CD14-positive monocyte (primary cell): ENCODE measurements at regions not wholly inside any gene's neighbourhood (a gene's known extent, or its start where the extent isn't known, plus 50 kb on each side); places are given as distances from the start of the nearest gene placed in this dataset.

Experiments
- DNase-seq, 3 donors: peaks; one replicate each; pipeline ENCODE4 v3.0.0-alpha.2; 2011 to 2022
- H2AFZ ChIP-seq: 2 replicates; pipeline ENCODE4 v1.6.0; 2012; ENCODE audit warnings: mild to moderate bottlenecking, low read depth, low read length, inconsistent platforms; ENCODE audit not compliant: insufficient read depth, poor library complexity, severe bottlenecking
- H3K27ac ChIP-seq, 2 donors: 1 replicate in 1 of 2; 2 replicates in 1 of 2; pipeline ENCODE4 v1.5.1; 2012 to 2013; ENCODE audit warnings: low read length in 2 of 2, control low read depth in 1 of 2, inconsistent platforms in 1 of 2, low read depth in 1 of 2, mild to moderate bottlenecking in 1 of 2
- H3K27me3 ChIP-seq, 2 donors: one replicate each; pipeline versions ENCODE4 v1.6.0 to v1.6.1; 2011 to 2013; ENCODE audit warnings: low read length in 2 of 2; ENCODE audit not compliant: control insufficient read depth in 2 of 2, insufficient read depth in 2 of 2
- H3K36me3 ChIP-seq, 2 donors: replicated peaks in 1 of 2; 1 replicate in 1 of 2; 2 replicates in 1 of 2; pipeline versions ENCODE4 v1.5.1 to v1.6.1; 2012 to 2013; ENCODE audit warnings: low read length in 2 of 2, control low read depth in 1 of 2, inconsistent platforms in 1 of 2, mild to moderate bottlenecking in 1 of 2; ENCODE audit not compliant: insufficient read depth in 2 of 2, control insufficient read depth in 1 of 2
- H3K4me1 ChIP-seq, 2 donors: 1 replicate in 1 of 2; 2 replicates in 1 of 2; pipeline versions ENCODE4 v1.5.1 to v1.6.1; 2012 to 2013; ENCODE audit warnings: low read length in 2 of 2, control low read depth in 1 of 2, inconsistent platforms in 1 of 2, mild to moderate bottlenecking in 1 of 2, moderate library complexity in 1 of 2; ENCODE audit not compliant: insufficient read depth in 2 of 2, control insufficient read depth in 1 of 2
- H3K4me2 ChIP-seq: replicated peaks from 2 replicates; pipeline ENCODE3; 2012; ENCODE audit warnings: low read length, moderate library complexity, mild to moderate bottlenecking; ENCODE audit not compliant: poor library complexity, severe bottlenecking; ENCODE audit errors: extremely low read depth
- H3K4me3 ChIP-seq, 3 experiments: fragments of 200-600 bp in 1 of 3; sonication (generic) in 1 of 3; replicated peaks in 1 of 3; 1 replicate in 2 of 3; 2 replicates in 1 of 3; pipeline ENCODE4 v1.5.1; 2011 to 2013; ENCODE audit warnings: low read length in 3 of 3, mild to moderate bottlenecking in 3 of 3, control low read depth in 2 of 3, low read depth in 2 of 3, inconsistent platforms in 1 of 3, moderate library complexity in 1 of 3
- H3K79me2 ChIP-seq: 2 replicates; pipeline ENCODE4 v1.6.0; 2012; ENCODE audit warnings: mild to moderate bottlenecking, control low read depth, inconsistent platforms, low read length, moderate library complexity; ENCODE audit not compliant: insufficient read depth
- H3K9ac ChIP-seq: 2 replicates; pipeline ENCODE4 v1.6.0; 2017; ENCODE audit warnings: low read length, mild to moderate bottlenecking; ENCODE audit not compliant: insufficient read depth, poor library complexity, severe bottlenecking
- H3K9me3 ChIP-seq, 2 donors: replicated peaks in 1 of 2; 1 replicate in 1 of 2; 2 replicates in 1 of 2; pipeline versions ENCODE4 v1.5.1 to v1.6.1; 2012 to 2013; ENCODE audit warnings: low read length in 2 of 2, control low read depth in 1 of 2; ENCODE audit not compliant: control insufficient read depth in 1 of 2, insufficient read depth in 1 of 2
- H4K20me1 ChIP-seq: 2 replicates; pipeline ENCODE4 v1.6.0; 2012; ENCODE audit warnings: mild to moderate bottlenecking, low read length, control low read depth, moderate library complexity; ENCODE audit not compliant: insufficient read depth
- H3K27ac Mint-ChIP-seq, 7 donors: one replicate each; pipeline ENCODE4 v1.8.0; 2020; ENCODE audit warnings: mild to moderate bottlenecking in 7 of 7, mixed read lengths in 7 of 7, moderate library complexity in 6 of 7, inconsistent platforms in 2 of 7
- H3K27me3 Mint-ChIP-seq, 3 donors: one replicate each; pipeline ENCODE4 v1.8.0; 2021 to 2022; ENCODE audit warnings: low read depth in 3 of 3, mild to moderate bottlenecking in 3 of 3, mixed read lengths in 3 of 3, moderate library complexity in 3 of 3, inconsistent platforms in 1 of 3
- H3K36me3 Mint-ChIP-seq, 2 donors: one replicate each; pipeline ENCODE4 v1.8.0; 2020; ENCODE audit warnings: mixed read lengths in 2 of 2, inconsistent platforms in 1 of 2, mild to moderate bottlenecking in 1 of 2
- H3K4me1 Mint-ChIP-seq: one replicate; pipeline ENCODE4 v1.8.0; 2020; ENCODE audit warnings: mild to moderate bottlenecking, mixed read lengths
- H3K4me3 Mint-ChIP-seq, 2 donors: one replicate each; pipeline ENCODE4 v1.8.0; 2020; ENCODE audit warnings: mild to moderate bottlenecking in 2 of 2, mixed read lengths in 2 of 2, moderate library complexity in 1 of 2
- H3K9me3 Mint-ChIP-seq, 7 donors: one replicate each; pipeline ENCODE4 v1.8.0; 2020 to 2022; ENCODE audit warnings: mixed read lengths in 7 of 7, mild to moderate bottlenecking in 6 of 7, moderate library complexity in 6 of 7, inconsistent platforms in 2 of 7
- WGBS: methylation state at CpG from one replicate; pipeline ENCODE4 v1.1.5; 2013; ENCODE audit warnings: missing lambda C conversion rate; ENCODE audit not compliant: insufficient coverage; 5-methylcytosine and 5-hydroxymethylcytosine counted together
- intact Hi-C, 2 donors: fragments of 100-400 bp; cut with micrococcal nuclease; formaldehyde crosslinking; loops; one replicate each; pipeline versions ENCODE4 v1.15.0 to v1.15.1; 2023
- TF ChIP-seq, protein P1 (sequence below): fragments of 200-600 bp; IDR thresholded peaks from one replicate; pipeline ENCODE4 v1.8.0; 2022; ENCODE audit warnings: antibody characterized with exemption, mild to moderate bottlenecking

DNA sequence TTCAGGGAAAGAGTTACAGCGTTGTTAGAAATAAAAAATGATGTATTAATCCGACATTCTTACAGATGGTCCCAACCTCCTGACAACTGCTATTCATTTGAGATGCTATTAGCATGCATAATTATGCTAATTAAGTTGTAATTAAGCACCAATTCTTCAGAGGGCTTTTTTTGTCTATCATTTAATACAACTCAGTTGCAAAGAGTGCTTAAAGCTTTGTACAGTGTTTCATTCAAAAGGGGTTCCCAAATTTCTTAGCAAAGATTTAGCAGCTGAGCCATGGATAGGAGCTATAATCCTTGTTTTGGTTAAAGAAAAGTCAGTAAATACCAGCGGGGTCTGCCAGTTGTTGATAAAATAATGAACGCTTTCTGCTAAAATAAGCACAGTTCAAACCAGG, 150.7 kb upstream of the DYNLRB2 start:
- no peaks in the 10 kb centered on the region for H3K27me3 ChIP-seq
- Mint-ChIP-seq H3K4me3 (no peak overlapping the region), H3K9me3 (peaks cover 0 to 3% (median 0%) of the 10 kb centered on the region in 7 donors), H3K36me3 (no peaks in the 10 kb centered on the region), H3K4me1 (no peaks in the 10 kb centered on the region), H3K27ac (no peak overlapping the region), H3K27me3 (peaks cover 0 to 2% (median 2%) of the 10 kb centered on the region in 3 donors)
- no peaks in the 10 kb centered on the region for H3K36me3 ChIP-seq
- no peak for DNase-seq
- H3K9me3 ChIP-seq = peaks cover 0 to under 1% of the 10 kb centered on the region in 2 donors
- H2AFZ ChIP-seq = no peak overlapping the region
- no peaks in the 10 kb centered on the region for H3K4me1 ChIP-seq
- H3K4me3 ChIP-seq = no peak overlapping the region
- intact Hi-C loops = no loop called here
- 100% methylated on average over 1 of the region's 4 CpGs for whole genome bisulfite sequencing
- no peaks in the 10 kb centered on the region for H3K79me2 ChIP-seq
- no peaks in the 10 kb centered on the region for H4K20me1 ChIP-seq
- H3K27ac ChIP-seq = no peak overlapping the region
- no peak overlapping the region for H3K9ac ChIP-seq
- no peak overlapping the region for H3K4me2 ChIP-seq
- TF ChIP-seq, protein P1, sequence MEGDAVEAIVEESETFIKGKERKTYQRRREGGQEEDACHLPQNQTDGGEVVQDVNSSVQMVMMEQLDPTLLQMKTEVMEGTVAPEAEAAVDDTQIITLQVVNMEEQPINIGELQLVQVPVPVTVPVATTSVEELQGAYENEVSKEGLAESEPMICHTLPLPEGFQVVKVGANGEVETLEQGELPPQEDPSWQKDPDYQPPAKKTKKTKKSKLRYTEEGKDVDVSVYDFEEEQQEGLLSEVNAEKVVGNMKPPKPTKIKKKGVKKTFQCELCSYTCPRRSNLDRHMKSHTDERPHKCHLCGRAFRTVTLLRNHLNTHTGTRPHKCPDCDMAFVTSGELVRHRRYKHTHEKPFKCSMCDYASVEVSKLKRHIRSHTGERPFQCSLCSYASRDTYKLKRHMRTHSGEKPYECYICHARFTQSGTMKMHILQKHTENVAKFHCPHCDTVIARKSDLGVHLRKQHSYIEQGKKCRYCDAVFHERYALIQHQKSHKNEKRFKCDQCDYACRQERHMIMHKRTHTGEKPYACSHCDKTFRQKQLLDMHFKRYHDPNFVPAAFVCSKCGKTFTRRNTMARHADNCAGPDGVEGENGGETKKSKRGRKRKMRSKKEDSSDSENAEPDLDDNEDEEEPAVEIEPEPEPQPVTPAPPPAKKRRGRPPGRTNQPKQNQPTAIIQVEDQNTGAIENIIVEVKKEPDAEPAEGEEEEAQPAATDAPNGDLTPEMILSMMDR = no peak

DNA sequence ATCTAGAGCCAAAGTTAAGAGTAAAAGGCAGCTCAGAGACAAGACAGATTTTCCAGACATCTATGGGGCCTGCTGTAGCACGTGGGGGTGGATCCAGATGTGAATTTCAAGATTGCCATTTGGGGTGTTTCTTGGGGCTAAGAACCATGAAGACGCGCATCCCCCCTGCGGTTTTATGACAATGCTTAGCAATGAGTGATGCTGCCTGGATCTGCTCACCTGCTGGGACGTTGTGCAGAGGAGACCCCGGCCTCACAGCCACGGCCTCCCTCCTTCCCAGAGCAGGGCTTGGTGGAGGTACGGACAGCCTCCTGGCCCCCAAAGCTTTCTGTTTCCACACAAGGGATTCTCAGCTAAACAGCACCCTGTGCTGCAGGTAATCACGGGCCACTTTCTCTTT, 151.5 kb upstream of the DYNLRB2 start:
- Mint-ChIP-seq H3K4me1 (no peaks in the 10 kb centered on the region), H3K27me3 (peaks cover 0 to 4% (median 2%) of the 10 kb centered on the region in 3 donors)

More for the DNA sequence above, 151.5 kb upstream of the DYNLRB2 start:
- Histone ChIP-seq H3K4me3 (no peak overlapping the region), H3K4me1 (no peaks in the 10 kb centered on the region), H3K4me2 (no peak overlapping the region), H4K20me1 (no peaks in the 10 kb centered on the region), H2AFZ (no peak overlapping the region), H3K27me3 (no peaks in the 10 kb centered on the region), H3K79me2 (no peaks in the 10 kb centered on the region), H3K27ac (no peak overlapping the region), H3K9me3 (no peaks in the 10 kb centered on the region), H3K9ac (no peak overlapping the region), H3K36me3 (no peaks in the 10 kb centered on the region)
- WGBS = 74% methylated on average over 9 of the region's 9 CpGs
- intact Hi-C loops = no loop called here
- Mint-ChIP-seq H3K4me3 (no peak overlapping the region), H3K36me3 (no peaks in the 10 kb centered on the region), H3K27ac (no peak overlapping the region), H3K9me3 (peaks cover 0 to 3% (median 0%) of the 10 kb centered on the region in 7 donors)
- no peak for DNase-seq
- TF ChIP-seq, protein P1 = no peak
